OCI-LY3 (cell line): ENCODE measurements at regions not wholly inside any gene's neighbourhood (a gene's known extent, or its start where the extent isn't known, plus 50 kb on each side); places are given as distances from the start of the nearest gene placed in this dataset.

Experiments used
- EZH2phosphoT487 ChIP-seq: fragments of 200-600 bp; shearing (Covaris generic); IDR thresholded peaks from 2 replicates; pipeline ENCODE4 v1.6.1; 2018; ENCODE audit warnings: antibody characterized with exemption, mixed run types, low read depth
- TF ChIP-seq, protein P1 (sequence below): fragments of 200-600, 300-600 bp; sonication (generic); IDR thresholded peaks from 2 replicates; pipeline ENCODE4 v1.5.1; 2014; ENCODE audit warnings: antibody characterized with exemption, low read length, low read depth

DNA sequence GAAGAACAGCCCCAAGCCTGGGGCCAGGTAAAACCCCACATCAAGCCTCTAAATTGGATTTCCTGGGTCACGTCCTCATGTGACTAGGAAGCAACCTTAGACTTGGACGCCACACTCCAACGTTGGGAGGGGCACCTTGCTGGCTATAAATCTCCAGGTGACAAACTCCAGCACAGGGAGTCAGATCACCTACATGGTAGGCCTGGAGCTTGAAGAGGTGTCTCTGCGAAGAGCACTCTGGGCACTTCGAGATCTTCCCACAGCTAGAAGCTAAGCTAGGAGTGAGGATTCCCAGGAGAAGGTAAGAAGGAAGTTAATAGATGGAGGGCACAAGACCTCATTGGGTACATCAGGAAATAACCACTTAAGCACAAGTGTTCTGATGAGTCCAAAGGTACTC is 77.1 kb upstream of the GNAZ start:
- TF ChIP-seq, protein P1, sequence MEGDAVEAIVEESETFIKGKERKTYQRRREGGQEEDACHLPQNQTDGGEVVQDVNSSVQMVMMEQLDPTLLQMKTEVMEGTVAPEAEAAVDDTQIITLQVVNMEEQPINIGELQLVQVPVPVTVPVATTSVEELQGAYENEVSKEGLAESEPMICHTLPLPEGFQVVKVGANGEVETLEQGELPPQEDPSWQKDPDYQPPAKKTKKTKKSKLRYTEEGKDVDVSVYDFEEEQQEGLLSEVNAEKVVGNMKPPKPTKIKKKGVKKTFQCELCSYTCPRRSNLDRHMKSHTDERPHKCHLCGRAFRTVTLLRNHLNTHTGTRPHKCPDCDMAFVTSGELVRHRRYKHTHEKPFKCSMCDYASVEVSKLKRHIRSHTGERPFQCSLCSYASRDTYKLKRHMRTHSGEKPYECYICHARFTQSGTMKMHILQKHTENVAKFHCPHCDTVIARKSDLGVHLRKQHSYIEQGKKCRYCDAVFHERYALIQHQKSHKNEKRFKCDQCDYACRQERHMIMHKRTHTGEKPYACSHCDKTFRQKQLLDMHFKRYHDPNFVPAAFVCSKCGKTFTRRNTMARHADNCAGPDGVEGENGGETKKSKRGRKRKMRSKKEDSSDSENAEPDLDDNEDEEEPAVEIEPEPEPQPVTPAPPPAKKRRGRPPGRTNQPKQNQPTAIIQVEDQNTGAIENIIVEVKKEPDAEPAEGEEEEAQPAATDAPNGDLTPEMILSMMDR: no peak
- no peak for TF ChIP-seq EZH2phosphoT487
